ENCODE measurements at regions not wholly inside any gene's neighbourhood (a gene's known extent, or its start where the extent isn't known, plus 50 kb on each side); places are given as distances from the start of the nearest gene placed in this dataset.

GRCh38 chr2:122622934-122623333 lies 867.5 kb downstream of the TSN start:
- in situ Hi-C loops (cut with HindIII; ENCODE audit: low sequenced_read_pairs) = no loop called here
- TF ChIP-seq CTCF (IDR thresholded peaks at IDR 0.05; ENCODE audit: low read depth, low read length) = no peak
- H3K4me3 ChIP-seq (ENCODE audit: low read depth, low read length) = no peak overlapping the region
- no peak for DNase-seq (ENCODE audit: low read depth, low spot score)

GRCh38 chr2:122627388-122627787 lies 871.9 kb downstream of the TSN start:
- no peak for DNase-seq (ENCODE audit: low read depth, low spot score)
- TF ChIP-seq CTCF (IDR thresholded peaks at IDR 0.05; ENCODE audit: low read depth, low read length) = no peak
- H3K4me3 ChIP-seq (ENCODE audit: low read depth, low read length) = no peak overlapping the region
- in situ Hi-C loops (cut with HindIII; ENCODE audit: low sequenced_read_pairs) = no loop called here

- TF ChIP-seq CTCF (IDR thresholded peaks at IDR 0.05; ENCODE audit: low read depth, low read length) = no peak
- DNase-seq (ENCODE audit: low read depth, low spot score) = peak; percentile 84
- in situ Hi-C loops (cut with HindIII; ENCODE audit: low sequenced_read_pairs) = no loop called here
- H3K4me3 ChIP-seq (ENCODE audit: low read depth, low read length) = no peak overlapping the region
These were observed 878.8 kb downstream of the TSN start for GRCh38 chr2:122634256-122634655.

- DNase-seq (ENCODE audit: low read depth, low spot score) = no peak
- in situ Hi-C loops (cut with HindIII; ENCODE audit: low sequenced_read_pairs) = no loop called here
- no peak overlapping the region for H3K4me3 ChIP-seq (ENCODE audit: low read depth, low read length)
- TF ChIP-seq CTCF (IDR thresholded peaks at IDR 0.05; ENCODE audit: low read depth, low read length) = no peak
These were observed 879.5 kb downstream of the TSN start for GRCh38 chr2:122634920-122635319.

GRCh38 chr2:122635686-122636085 lies 880.2 kb downstream of the TSN start:
- no peak overlapping the region for H3K4me3 ChIP-seq (ENCODE audit: low read depth, low read length)
- no peak for DNase-seq (ENCODE audit: low read depth, low spot score)
- no peak for TF ChIP-seq CTCF (IDR thresholded peaks at IDR 0.05; ENCODE audit: low read depth, low read length)
- in situ Hi-C loops (cut with HindIII; ENCODE audit: low sequenced_read_pairs) = no loop called here

GRCh38 chr2:122636097-122636496 lies 880.6 kb downstream of the TSN start:
- peak; percentile 13 for DNase-seq (ENCODE audit: low read depth, low spot score)
- in situ Hi-C loops (cut with HindIII; ENCODE audit: low sequenced_read_pairs) = no loop called here
- TF ChIP-seq CTCF (IDR thresholded peaks at IDR 0.05; ENCODE audit: low read depth, low read length) = no peak
- no peak overlapping the region for H3K4me3 ChIP-seq (ENCODE audit: low read depth, low read length)

GRCh38 chr2:122639176-122639575 lies 883.7 kb downstream of the TSN start:
- TF ChIP-seq CTCF (IDR thresholded peaks at IDR 0.05; ENCODE audit: low read depth, low read length) = no peak
- H3K4me3 ChIP-seq (ENCODE audit: low read depth, low read length) = no peak overlapping the region
- in situ Hi-C loops (cut with HindIII; ENCODE audit: low sequenced_read_pairs) = no loop called here
- no peak for DNase-seq (ENCODE audit: low read depth, low spot score)

All from astrocyte of the spinal cord (primary cell).